GM21576 (cell line): ENCODE measurements at regions not wholly inside any gene's neighbourhood (a gene's known extent, or its start where the extent isn't known, plus 50 kb on each side); places are given as distances from the start of the nearest gene placed in this dataset.

Source experiments
- ATAC-seq: cut with Tn5 transposase; IDR thresholded peaks from one replicate; pipeline ENCODE4 v1.9.1; 2021; ENCODE audit warnings: mild to moderate bottlenecking, moderate library complexity; ENCODE audit not compliant: unreplicated experiment

DNA sequence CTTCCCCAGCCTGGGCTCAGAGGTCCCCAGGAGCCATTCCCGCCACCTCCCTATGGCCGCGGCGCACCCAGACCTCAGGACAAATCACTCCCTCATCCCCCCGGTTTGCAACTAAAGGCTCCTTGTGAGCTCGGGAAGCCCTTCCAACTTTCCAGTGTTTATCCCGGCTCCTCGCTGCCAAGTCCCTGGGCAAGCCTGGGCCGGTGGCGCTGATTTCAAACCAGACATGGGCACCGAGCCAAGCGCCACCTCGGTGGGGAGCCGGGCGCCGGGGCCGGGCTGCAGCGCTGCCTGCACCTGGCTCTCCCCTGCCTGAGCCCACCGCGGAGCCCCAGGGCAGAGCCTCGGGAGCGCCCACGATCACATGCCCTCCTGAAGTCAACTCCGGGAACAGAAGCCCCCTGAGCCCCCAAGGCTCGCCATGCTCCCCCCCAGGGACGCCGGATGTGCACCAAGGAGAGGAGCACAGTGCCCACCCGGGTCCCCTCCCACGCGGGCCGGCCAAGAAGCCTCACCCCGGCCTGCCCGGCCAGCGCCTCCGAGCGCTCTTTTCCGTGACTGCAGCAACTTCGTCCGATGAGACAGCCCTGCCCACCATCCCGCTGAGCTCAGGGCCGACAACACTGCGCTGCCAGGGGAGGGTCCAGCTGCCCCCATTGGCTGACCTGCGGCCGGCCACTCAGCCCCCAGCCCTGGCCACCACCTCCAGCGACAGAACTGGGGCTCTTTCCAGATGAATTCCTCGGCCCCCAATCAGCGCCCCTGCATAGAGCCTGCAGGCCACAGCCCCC is 50.0 kb downstream of the NCOR2 start:
- ATAC-seq, result no peak

DNA sequence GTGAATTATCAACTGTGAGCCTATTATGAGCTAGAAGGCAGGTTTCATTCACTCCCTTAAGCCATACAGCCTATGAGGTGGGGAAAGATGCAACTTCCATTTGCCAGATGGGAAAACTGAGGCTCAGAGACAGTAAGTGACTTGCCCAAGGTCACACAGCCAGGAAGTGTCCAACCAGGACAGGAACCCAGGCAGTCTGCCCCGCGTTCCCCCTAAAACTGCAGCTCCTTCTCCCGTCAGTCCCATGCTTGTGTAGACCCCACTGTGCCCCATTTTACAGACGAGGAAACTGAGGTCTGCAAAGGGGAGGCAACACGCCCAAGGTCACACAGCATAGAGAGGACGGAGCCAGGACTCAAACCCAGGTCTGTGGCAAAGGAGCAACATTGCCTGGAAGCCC is 50.6 kb downstream of the NCOR2 start:
- no peak for ATAC-seq

DNA sequence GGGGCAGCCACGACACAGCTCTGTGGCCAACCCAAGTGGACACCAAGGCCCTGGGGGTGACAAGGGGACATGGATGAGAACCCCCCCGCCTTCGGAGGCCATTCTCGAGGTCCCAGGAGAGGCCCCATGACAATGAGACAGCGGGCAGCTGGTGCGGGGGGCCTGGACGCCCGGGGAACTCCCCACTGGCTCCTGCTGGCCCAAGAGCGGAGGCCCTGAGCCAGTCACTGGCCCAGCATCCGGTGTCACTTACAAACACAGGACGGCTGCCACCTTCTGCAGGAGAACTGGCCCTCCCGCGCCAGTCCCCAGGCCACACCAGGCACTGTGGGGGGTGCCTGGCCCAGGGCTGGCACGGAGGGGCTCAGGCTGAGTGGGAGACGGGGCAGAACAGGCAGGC is 51.4 kb downstream of the NCOR2 start:
- no peak for ATAC-seq

DNA sequence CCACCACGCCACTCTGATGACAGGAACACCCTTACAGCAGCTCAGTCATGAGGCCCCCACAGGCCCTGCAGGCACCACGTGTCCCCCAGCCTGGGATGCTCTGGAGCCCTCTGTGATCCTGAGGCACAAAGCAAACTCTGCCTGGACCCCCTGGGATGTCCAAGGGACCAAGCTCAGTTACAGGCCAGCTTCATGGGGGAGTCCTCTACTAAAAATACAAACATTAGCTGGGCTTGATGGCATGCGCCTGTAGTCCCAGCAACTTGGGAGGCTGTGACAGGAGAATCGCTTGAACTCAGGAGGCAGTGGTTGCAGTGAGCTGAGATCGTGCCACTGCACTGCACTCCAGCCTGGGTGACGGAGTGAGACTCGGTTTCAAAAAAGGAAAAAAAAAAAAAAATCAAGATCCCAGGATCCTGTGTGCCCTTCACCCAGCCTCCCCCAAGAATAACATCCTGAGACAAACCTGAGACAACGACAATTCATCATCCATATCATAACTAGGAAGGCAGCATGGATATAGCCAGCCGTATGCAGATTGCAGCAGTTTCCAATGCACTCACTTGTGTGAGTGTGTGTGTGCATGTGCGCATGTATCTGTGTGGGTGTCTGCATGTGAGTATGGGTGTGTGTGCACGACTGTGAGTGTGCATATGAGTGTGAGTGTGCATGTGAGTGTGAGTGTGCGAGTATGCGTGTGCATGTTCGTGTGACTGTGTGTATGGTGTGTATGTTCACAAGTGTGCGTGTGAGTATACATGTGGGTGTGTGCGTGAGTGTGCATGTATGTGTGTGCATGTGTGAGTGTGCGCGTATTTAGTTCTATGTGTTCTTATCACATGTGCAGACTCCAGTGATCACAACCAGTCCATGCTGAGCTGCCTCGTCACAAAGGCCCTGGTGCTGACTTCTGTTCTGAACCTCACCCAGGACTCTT is 52.1 kb downstream of the NCOR2 start:
- ATAC-seq, result no peak

DNA sequence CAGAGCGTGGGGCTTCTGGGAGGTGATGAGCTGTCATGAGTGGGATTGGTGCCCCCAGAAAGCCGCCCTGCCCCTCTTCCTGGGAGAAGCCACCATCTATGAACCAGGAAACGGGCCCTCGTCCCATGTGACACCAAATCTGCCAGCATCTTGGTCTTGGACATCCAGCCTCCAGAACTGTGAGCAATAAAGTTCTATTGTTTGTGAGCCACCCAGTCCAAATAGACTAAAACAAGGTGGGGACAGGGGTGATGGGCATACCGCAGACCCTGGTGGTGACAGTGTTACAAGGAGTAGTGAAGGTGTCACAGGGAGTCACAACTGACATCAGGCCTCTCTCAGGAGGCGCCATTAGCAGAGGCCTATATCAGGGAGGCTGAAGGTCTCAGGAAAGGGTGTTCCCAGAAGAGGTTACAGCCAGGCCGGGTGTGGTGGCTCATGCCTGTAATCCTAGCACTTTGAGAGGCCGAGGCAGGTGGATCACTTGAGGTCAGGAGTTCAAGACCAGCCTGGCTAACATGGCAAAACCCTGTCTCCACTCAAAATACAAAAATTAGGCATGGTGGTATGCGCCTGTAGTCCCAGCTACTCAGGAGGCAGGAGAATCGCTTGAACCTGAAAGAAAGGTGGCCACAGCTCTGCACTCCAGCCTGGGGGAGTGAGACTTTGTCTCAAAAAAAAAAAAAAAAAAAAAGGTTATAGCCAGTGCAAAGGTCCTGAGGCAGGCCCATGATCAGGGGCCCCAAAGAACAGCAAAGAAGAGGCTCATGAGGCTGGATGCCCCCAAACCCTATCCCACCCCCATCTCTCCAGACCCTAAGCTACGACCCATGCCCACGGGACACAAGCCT is 53.0 kb downstream of the NCOR2 start:
- ATAC-seq, result no peak

DNA sequence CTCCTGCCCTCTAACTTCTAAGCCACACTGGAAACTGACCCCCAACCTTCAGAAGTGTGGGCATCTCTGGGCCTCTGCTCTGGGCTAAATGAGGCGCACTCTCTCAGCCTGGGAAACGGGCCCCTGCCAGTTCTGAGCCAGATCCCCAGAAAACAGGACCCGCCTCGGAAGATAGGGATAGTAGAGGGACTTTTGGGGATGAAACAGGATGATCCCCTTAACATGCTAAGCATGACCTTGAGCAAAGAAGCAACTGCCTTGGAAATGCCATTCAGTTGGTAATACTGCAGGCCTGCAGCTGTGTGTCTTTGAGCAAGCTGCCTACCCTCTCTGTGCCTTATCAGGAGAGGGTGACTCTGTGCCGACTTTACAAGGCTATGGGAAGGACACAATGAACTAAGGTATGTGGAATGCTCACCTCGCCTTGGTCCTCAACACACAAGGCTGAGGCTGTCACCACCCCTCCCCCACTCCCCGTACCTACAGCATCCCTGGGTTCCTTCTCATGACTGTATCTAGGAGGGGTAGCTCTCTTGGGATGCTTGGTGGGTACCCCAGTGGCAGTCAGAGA is 54.0 kb downstream of the NCOR2 start:
- ATAC-seq, result no peak

DNA sequence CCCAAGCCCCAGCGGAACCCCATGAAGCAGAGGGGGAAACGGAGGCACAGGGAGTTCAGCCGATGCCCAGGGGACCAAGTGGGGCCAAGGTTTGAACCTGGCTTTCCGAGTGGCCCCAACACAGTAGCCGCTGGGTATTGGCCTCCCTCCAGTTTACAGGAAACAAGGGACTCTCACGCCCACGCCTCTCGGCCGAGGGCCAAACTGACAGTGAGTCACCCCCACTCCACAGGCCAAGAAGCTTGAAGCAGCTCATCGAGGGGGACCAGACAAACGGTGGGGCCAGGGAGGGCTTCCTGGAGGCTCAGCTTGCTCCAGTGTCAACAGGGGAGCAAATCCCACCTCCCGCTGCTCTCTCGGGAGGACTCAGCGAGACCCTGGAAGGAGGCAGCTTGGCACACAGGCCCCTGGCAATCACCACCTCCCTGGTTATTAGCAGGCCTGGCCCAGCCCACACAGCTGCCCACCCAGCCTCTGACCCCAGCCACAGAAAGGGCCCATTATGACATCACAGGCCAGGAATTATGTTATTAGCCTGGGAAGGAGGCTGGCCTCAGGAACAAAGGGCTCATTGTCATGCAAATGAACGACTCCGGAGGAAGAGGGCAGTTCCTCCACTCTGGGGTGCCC is 54.6 kb downstream of the NCOR2 start:
- ATAC-seq, result no peak

DNA sequence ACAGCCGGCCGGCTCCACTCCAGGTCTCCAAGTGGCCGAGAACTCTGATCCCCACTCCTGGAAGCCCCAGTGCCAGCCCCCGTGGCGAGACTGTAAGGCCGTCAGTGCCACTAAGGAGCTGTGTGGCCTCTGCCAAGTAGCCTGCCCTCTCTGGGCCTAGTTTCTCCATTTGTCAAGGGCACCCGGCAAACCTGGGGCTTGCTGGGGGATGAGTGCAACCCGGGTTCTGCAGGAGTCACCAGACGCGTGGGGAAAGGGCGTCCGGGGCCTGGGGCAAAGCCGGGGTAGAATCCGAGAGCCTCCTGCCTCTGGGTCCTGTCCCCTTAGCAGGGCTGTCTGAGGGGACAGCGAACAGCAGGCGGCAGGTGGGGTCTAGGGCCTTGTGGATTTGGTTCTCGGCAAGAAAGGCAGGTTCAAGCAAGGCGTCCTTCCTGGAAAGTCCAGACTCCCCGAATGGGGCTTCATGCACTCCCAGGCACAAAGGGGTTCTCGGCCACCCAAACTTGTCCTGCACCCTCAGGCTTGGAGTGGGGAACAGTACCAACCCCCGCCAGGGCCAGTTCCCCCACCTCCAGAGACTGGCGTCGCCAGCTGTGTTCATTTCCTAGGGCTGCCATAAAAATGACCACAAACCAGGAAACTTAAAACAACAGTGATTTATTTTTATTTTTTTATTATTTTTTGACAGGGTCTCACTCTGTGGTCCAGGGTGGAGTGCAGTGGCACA is 56.0 kb downstream of the NCOR2 start:
- ATAC-seq, result no peak

DNA sequence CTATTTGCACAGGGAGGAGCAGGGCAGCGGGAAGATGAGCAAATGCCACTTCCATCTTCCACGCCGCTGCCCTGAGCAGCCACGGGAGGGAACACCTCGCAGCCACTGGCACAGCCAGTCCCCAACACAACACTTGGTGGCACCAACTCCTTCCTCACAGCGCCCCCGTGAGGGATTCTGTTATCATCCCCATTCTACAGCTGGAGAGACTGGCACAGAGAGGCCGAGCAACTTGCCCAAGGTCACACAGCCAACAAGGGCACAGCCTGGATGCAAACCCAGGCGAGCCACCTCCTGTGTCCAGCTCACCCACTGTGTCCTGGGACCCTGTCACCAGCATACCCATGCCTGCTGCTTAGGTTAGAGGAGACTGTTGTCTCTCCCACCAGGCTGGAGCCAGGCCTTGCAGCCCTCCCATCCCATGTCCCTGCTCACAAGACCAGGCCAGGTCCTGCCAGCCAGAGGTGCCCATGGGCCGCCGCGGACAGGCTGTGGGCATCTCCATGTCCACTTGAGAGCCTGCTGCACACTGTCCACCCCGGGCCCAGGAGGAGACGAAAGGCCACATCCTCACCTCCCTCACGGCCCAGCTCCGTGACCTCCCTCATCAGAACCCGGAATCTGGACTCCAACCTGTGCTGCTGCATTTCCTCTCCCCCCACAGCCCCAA is 57.0 kb downstream of the NCOR2 start:
- ATAC-seq, result no peak

DNA sequence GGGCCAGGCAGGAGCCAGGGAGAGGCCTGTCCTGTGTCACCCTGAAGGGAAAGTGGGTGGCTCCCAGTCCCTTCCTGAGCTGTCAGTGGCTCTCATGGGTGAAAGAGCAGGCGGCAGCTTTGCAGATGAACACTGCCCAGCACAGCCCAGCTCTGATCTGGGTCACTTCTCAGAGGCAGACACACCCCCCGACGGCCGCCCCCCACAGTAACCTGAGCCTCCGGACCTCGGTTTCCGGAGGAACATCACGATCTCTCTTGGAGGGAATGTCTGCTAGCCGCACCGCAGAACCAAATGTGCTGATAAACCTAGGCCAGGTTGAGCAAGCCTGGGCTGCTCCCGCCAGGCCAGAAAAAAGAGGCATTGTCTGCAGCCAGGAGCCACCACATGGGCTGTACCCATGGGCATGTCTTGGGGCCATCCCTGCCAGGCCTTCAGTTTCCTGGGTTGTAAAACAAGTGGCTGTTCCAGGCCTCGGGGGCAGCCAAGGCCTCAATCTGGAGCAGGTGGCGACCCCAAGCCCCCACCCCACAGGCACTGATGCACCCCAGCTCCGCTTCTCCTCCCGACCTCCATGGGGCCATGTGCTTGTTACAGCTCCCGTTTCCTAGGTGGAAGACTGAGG is 57.6 kb downstream of the NCOR2 start:
- no peak for ATAC-seq

DNA sequence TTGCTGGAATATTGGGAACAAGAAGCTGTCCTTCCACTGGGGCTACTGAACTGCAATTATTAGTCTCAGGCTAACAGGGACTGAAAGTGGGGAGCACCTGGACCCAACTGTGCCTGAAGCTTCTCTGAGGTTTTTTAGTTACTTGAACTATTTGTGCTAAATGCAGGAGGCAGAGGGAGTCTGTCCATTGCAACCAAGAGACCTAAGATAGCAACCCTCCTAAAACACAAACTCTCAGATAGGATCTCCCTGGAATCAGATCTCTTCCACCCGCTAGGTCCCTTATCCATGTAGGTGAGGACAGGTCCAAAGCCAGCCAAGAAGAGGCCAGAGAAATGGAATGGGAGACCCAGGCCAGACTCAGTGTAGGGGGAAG is 58.1 kb downstream of the NCOR2 start:
- ATAC-seq, result no peak

DNA sequence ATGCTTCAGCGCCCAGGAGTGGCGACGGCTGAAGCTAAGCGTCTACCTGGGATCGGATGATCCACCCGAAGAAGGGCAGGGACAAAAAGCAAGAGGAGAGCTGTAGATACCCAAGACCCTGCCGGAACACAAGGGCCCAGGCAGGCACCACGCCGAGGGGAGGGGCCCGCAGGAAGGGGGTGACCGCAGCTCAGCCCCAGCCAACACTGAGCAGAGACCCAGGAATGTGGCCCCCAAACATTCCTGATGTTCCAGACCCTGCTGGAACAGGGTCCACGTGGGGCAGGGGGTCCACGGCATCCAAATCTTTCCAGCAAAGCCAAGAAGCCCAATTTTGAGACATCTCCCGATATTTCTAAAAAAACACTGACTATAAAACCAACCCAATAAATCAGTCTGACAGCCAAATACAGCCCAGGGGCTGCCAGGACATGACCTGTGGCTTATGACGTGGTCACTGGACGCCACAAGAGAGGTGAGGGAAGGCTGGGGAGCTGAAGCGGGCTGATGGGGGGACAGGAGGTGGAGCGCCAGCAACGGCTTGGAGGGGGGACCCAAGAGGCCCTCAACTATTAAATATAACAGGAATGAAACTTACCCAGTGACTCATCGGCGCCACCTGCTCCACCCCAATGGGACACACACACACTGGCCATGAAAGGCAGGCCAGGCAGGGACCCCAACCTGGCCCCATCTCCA is 58.9 kb downstream of the NCOR2 start:
- no peak for ATAC-seq

DNA sequence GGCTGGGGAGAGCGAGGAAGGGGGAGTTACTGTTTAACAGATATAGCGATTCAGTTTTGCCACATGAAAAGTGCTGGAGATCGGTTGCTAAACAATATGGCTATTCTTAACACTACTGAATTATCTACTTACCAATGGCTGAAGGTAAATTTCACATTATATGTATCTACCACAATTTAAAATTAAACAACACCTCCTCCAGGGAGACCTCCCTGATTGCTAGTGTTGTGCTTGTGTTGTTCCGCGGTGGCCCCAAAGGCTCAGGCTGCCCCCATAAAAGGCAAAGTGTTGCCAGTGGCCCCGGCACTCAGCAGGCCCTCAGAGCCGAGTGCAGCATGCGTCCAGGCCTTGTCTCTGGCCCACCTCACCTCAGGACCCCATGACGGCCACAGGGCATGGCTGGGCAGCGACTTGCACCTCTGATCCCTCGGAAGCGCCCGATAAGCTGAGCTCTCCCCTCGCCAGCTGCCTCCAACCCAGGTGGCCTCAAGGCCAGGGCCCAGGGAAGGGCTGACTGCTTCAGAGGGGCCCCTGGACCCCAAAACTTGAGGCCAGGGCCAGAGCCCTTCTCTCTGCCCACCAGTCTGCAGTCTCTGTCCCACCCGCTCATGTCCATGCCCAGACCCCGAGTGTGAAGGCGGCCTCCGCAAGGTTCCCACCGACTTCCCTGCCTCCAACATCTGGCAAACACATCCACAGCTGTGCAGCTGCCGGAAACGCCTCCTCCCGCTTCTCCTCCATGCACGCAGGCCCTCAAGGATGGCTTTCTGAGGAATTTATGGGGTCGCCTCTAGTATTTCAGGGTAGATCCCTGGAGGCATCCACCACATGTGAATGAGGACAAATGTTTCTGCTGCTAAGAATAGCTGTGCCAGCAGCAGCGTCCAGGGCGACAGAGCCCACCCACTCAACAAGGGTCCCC is 60.0 kb downstream of the NCOR2 start:
- ATAC-seq, result no peak

DNA sequence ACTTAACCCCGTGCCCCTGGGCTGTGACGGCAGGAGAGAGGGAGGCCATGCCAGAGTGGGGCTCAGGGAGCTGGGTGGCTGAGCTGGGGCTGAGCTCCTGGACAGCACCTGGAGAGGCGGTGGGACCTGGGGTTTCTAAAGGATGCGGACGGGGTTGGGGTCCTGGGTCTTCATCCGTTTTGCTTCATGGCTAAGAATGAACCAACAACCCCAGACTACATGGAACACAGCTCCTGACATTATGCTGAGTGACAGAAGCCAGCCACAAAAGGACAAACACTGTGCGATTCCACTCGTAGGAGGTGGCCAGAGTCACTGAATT is 60.6 kb downstream of the NCOR2 start:
- no peak for ATAC-seq

DNA sequence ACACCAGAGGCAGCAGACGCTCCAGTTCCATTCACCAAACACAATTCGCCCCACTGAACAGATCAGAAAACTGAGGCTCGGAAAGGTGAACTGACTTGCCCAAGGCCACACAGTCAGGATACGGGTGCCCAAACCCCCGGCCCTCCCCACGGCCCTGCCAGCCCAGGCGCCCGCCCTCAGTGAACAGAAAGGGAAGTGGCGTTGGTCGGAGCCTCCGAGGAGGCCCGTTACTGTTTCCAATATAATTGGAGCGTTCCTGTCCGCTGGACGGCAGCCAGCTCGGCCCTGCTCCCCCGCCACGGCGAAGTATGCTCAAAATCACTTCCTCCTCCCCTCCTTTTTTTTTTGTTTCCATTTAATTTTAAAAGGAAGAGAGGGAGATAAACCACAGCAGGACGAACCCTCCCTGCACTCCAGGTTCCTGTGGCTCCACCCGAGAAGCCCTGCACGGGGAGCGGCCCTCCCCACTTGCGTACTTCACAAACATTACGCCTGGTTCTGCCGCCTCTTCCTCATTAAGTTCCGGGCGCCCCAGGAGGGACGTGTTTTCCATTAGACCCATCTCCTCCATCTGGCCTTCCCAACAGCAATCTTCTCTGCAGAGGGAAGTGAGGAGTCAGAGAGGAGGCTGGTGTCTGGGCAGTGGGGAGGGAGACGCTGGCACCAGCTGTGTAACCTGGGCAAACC is 61.1 kb downstream of the NCOR2 start:
- ATAC-seq, result no peak

DNA sequence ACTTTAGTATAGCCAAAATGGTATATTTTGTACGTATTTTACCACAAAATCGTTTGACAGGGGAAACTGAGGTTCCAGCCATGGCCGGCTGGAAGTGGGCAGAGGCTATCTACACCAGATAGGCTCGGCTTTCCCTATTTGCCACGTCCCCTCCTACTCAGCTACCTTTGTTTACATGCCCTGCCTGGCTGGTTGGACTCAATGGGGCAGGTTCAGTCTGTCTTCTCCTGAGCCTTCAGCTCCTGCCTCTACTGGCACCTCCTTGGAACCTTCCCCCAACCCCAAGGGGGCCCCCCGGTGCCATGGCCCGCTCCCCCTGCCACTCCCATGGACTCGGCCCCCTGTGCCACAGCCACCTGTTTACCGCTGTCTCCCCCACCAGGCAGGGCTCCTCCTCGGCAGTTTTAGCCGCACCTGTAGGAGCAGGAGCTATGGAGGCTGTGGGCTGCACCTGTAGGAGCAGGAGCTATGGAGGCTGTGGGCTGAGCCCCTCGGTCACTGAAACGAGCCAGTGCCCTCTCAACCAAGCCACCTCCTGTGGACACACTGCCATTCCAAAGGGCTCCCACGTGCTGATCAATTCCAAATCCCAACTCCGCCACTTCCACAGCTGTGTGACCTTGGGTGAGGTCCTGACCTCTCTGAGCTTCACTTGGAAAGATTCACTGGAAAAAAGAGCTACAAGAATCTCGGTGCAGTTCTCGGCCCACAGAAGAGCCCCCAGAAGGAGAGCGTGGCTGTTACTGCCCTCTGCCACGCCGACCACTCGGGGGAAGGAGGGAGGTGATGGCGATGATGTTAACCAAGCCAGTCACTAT is 62.2 kb downstream of the NCOR2 start:
- no peak for ATAC-seq
